ENCODE measurements at regions not wholly inside any gene's neighbourhood (a gene's known extent, or its start where the extent isn't known, plus 50 kb on each side); places are given as distances from the start of the nearest gene placed in this dataset.

- no peak for DNase-seq
- intact Hi-C loops (cut with DNase I; ENCODE audit: low total_unique reads) = no loop called here
- no peaks in the 10 kb centered on the region for H3K9me3 ChIP-seq
- H3K27ac ChIP-seq = no peak overlapping the region
- no peaks in the 10 kb centered on the region for H3K36me3 ChIP-seq
- H3K4me3 ChIP-seq = no peak overlapping the region
- H3K27me3 ChIP-seq = no peaks in the 10 kb centered on the region
- TF ChIP-seq POLR2A (IDR thresholded peaks at IDR 0.05) = no peak
- TF ChIP-seq, protein P1, sequence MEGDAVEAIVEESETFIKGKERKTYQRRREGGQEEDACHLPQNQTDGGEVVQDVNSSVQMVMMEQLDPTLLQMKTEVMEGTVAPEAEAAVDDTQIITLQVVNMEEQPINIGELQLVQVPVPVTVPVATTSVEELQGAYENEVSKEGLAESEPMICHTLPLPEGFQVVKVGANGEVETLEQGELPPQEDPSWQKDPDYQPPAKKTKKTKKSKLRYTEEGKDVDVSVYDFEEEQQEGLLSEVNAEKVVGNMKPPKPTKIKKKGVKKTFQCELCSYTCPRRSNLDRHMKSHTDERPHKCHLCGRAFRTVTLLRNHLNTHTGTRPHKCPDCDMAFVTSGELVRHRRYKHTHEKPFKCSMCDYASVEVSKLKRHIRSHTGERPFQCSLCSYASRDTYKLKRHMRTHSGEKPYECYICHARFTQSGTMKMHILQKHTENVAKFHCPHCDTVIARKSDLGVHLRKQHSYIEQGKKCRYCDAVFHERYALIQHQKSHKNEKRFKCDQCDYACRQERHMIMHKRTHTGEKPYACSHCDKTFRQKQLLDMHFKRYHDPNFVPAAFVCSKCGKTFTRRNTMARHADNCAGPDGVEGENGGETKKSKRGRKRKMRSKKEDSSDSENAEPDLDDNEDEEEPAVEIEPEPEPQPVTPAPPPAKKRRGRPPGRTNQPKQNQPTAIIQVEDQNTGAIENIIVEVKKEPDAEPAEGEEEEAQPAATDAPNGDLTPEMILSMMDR (IDR thresholded peaks at IDR 0.05) = no peak
- no peaks in the 10 kb centered on the region for H3K4me1 ChIP-seq
Observed at GRCh38 chr15:45993072-45993471, 358.2 kb downstream of the SQOR start.

DNA sequence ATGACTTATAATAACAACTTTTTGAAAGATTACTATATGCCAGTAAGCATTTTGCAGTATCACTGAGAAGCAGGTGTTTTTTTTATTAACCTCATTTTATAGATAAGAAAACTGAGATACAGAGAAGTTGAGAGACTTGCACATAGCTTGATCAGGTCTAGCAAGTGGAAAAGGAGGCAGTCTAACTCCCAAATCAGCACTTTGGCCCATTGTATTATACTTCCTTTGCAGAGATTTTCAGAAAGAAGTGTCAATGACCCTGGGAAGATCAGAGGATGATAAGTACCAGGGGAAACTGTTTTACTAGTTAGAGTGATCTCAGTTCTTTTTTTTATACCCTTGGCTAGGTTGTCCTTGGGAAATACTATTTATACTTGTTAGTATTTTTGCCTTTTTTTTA, 358.7 kb downstream of the SQOR start:
- Histone ChIP-seq H3K4me3 (no peak overlapping the region), H3K27me3 (no peaks in the 10 kb centered on the region), H3K36me3 (no peaks in the 10 kb centered on the region), H3K4me1 (no peaks in the 10 kb centered on the region), H3K27ac (no peak overlapping the region), H3K9me3 (no peaks in the 10 kb centered on the region)
- no peak for TF ChIP-seq POLR2A (IDR thresholded peaks at IDR 0.05)
- TF ChIP-seq, protein P1 (IDR thresholded peaks at IDR 0.05) = no peak
- no peak for DNase-seq
- intact Hi-C loops (cut with DNase I; ENCODE audit: low total_unique reads) = no loop called here

DNA sequence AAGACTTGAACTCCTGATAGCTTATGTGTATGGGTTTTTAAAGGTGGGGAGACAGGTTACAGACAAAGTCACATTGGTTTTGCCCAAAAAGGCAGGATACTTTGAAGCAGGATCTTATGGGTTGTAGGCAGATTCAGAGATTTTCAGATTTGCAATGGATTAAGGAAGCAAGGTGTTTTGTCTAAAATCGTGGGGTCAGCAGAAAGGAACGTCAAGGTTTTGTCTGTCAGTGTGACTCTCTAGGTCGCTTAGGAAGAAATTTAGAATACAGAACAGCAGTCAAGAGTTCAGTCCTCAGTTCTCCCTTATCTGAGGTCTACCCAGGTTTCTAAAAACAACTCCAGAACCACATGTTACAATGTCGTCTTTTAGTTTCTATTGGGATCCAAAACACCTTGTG, 361.0 kb downstream of the SQOR start:
- no peak overlapping the region for H3K27ac ChIP-seq
- no peak overlapping the region for H3K4me3 ChIP-seq
- no peaks in the 10 kb centered on the region for H3K27me3 ChIP-seq
- no peak for DNase-seq
- H3K36me3 ChIP-seq = no peaks in the 10 kb centered on the region
- no peaks in the 10 kb centered on the region for H3K4me1 ChIP-seq
- intact Hi-C loops (cut with DNase I; ENCODE audit: low total_unique reads) = no loop called here
- TF ChIP-seq, protein P1 (IDR thresholded peaks at IDR 0.05) = no peak
- TF ChIP-seq POLR2A (IDR thresholded peaks at IDR 0.05) = no peak
- no peaks in the 10 kb centered on the region for H3K9me3 ChIP-seq

DNA sequence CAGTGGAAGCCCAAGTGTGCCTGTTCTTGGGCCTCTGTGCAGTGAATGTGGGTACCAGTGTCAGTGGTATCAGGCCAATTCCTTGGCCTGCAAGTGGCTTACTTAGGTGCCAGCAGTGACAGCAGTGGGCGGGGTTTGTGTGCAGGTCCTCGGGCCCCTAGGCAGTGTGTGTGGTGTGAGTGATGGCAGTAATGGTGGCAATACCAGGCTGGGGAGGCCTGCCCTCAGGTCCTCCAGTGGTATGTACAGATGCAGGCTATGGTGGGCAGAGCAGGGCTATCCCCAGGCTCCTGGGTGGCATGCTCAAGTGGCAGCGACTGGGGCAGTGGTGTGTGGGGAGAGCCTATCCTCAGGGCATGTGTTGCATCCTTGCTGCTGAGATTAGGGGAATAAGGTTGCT, 379.7 kb downstream of the SQOR start:
- TF ChIP-seq, protein P1 (IDR thresholded peaks at IDR 0.05) = no peak
- TF ChIP-seq POLR2A (IDR thresholded peaks at IDR 0.05) = no peak
- Histone ChIP-seq H3K27ac (no peak overlapping the region), H3K4me3 (no peak overlapping the region), H3K27me3 (no peaks in the 10 kb centered on the region), H3K36me3 (no peaks in the 10 kb centered on the region), H3K4me1 (no peaks in the 10 kb centered on the region), H3K9me3 (no peaks in the 10 kb centered on the region)
- intact Hi-C loops (cut with DNase I; ENCODE audit: low total_unique reads) = no loop called here
- DNase-seq = no peak

DNA sequence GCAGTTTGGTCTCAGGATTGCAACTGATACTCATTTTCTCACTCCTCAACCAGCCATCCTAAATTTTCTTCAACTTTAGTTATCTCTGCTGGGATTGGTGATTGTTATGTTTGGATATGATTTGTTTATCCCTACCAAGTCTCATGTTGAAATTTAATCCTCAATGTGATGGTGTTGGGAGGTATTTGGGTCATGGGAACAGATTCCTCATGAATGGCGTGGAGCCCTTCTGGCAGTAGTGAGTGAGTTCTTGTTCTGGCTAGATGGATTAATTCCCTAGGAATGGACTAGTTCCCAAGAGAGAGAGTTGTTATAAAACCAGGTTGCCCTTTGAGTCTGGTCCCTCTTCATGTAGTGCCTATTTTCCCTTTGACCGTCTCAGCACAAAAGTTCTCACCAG, 399.9 kb downstream of the SQOR start:
- intact Hi-C loops (cut with DNase I; ENCODE audit: low total_unique reads) = no loop called here
- Histone ChIP-seq H3K9me3 (no peaks in the 10 kb centered on the region), H3K36me3 (no peaks in the 10 kb centered on the region), H3K27me3 (no peaks in the 10 kb centered on the region), H3K4me3 (no peak overlapping the region), H3K4me1 (no peaks in the 10 kb centered on the region), H3K27ac (no peak overlapping the region)
- TF ChIP-seq POLR2A (IDR thresholded peaks at IDR 0.05) = no peak
- TF ChIP-seq, protein P1 (IDR thresholded peaks at IDR 0.05) = no peak
- no peak for DNase-seq

Measured in uterus (tissue), 3 donors.